ENCODE measurements at regions not wholly inside any gene's neighbourhood (a gene's known extent, or its start where the extent isn't known, plus 50 kb on each side); places are given as distances from the start of the nearest gene placed in this dataset.
"Not testable (repeated sequence)": the region's sequence is repeated elsewhere in the genome, so short reads cannot be mapped to it uniquely, and the experiment has no call there.

GRCh38 chr5:43804723-43805122, 201.7 kb downstream of the NNT start:
- no peak for DNase-seq

GRCh38 chr5:43804041-43804440, 201.1 kb downstream of the NNT start:
- no peak for DNase-seq

- DNase-seq: no peak
These were observed 199.7 kb downstream of the NNT start for GRCh38 chr5:43802651-43803050.

DNA sequence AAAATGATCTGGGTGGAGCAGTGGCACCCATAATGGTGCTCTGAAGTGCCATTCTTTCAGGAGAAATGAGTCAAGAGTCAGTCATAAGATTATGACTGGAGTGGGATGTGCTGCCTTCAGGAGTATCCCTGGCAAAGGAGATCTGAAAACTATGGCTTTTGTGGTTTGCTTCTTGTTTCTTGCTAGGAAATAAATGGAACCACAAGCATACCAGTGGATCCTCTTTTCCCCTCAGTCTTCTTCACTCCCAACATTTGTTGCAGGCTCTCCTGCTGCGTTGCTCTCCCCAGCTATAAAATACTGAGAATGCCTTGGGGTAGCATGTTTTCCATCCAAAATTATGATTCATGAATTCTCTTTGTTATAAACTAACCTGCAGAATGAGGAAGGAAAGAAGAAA, 199.1 kb downstream of the NNT start:
- DNase-seq: no peak

DNA sequence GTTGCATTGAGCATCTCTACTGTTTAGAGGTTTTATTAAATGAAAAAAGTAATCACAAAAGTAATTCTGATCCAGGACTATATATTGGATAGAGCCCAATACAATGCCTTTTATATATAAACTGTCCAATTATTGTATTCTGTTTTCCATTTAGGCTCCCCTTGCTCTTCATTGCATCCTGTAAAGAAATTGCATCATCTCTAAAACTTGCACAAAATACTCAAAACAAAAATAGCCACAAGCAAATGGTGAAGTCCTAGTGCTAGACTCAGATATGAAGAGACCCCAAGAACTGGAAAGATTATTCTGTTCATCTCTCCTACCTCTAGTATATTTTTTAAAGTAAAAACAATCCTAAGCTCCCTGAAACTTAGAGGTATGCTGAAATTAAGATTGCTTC, 195.8 kb downstream of the NNT start:
- no peak for DNase-seq

DNA sequence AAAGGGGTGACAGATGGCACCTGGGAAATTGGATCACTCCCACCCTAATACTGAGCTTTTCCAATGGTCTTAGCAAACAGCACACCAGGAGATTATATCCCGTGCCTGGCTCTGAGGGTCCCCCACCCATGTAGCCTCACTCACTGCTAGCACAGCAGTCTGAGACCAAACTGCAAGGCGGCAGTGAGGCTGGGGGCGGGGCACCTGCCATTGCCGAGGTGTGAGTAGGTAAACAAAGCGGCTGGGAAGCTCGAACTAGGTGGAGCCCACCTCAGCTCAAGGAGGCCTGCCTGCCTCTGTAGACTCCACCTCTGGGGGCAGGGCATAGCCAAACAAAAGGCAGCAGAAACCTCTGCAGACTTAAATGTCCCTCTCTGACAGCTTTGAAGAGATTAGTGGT, 188.9 kb downstream of the NNT start:
- not testable (repeated sequence) for DNase-seq

DNA sequence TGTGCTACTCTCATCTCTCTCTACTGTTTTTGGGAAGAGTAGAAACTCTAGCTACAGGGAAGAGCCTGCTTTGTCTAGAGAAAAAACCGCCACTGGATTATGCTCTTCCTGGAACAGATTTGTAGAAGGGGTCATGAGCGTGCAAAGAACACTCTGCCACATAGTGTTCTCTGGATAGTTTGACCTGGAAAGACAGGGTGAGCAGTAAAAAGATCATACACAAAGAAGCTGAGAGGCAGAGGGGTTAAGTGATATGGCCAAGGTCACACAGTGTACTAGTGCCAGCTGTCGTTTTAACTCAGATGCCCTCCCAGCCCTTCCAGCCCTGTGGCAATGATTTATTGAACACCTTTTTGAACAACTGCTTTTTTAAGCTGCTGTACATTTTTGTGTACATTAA, 182.2 kb downstream of the NNT start:
- no peak for DNase-seq

GRCh38 chr5:43780586-43780985, 177.6 kb downstream of the NNT start:
- DNase-seq: no peak

- DNase-seq: no peak
These were observed 172.0 kb downstream of the NNT start for GRCh38 chr5:43774881-43775399.

DNA sequence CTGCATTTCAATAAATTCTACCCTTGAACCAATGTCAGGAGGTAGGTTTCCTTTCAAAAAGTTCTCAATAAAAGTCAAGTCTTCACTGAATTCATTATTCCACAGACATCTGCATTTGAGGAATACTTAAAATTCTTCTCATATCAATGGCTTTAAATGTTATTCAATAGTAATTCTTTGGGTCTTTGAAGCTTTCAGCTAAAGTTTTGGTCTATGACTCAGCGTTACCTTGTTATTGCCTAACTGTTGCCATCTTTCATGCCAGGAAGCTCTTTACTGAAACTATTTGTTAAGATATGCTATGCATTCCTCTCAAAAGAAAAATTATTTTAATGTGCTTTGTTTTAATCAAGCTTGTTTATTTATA, 170.5 kb downstream of the NNT start:
- no peak for DNase-seq

DNA sequence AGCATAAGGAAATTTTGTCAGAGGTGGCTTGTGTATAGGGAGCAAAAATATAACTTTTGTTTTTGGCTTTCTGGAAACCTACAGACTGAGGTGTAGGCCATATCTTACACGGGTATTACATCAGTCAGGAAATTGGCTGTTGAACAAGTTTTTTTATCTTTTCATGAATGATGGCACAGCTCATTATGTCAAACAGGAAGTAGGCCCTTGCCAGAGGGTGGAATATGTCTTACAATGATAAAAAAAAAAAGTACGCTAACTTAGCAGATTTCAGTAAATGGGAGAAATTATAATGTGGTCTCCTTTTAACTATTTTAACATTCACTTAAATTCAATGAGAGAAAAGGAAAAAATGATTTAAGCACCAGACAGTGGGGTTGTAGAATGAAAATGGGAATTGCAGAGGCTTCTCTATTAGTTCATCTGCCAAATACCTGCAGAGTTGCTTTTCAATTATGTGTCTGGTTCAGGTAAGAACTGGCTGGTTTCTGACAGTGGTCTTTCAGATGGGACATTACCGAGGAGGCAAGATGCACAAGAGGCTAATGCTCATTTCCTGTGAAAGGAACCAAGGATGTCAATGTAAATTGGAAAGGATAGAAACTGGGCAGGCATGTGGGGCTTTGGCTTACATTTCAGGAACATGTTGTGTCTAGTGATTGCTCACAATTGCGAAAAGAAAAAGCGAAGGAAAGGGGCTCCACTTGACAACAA, 169.9 kb downstream of the NNT start:
- no peak for DNase-seq

DNA sequence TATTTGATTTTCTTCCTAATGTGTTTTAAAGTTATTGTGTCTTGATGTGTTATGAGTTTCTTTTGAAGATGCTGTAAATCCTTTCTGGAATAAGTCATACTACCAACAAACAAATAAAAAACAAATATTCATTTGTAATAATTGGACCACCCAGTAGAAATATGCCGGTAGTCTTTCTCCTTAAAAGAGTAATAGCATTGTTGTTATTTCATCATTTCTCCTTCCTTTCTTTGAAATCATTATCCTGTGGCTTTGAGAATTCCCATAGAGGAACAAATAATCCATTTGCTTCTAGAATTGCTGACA, 169.4 kb downstream of the NNT start:
- DNase-seq: no peak

GRCh38 chr5:43771611-43772031, 168.6 kb downstream of the NNT start:
- no peak for DNase-seq

DNA sequence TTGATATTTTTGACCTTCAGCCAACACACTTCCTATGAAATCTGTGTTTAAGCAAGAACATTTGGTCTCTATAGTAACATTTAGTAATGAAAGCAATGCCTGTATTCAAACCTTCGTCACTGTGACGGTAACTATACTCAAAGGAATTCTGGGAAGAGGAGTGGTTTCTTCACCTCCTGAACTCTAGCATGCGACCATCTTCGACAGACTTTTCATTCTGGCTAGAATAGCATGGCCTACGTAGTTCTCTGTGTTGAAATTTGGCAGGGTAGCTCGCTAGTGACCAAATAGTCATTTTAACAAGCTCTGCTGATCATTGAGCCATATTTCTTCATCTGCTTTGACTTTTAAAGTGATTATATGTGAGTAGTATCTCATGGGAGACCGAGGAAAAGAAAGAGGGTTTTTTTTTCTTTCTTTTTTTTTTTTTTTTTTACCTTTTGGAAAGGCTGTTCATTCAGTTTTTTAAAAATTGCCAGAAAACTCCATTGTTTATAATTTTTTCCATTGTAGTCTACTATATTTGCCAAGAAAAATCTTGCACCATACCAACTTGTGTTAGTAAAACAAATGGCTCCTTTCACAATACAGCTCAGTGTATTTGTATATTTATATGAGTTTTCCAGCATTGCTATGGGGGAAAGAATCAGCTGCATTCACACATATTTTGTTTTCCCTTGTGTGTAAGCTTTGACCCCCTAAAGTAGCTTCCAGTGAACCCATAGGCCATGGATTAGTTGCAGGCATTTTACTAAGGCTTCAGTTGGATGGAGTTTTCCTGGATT, 166.8 kb downstream of the NNT start:
- no peak for DNase-seq

Measured in DMS 273 treated with DMSO at 0.1 percent for 48 hours (cell line).